K562 (cell line): ENCODE measurements at regions not wholly inside any gene's neighbourhood (a gene's known extent, or its start where the extent isn't known, plus 50 kb on each side); places are given as distances from the start of the nearest gene placed in this dataset.
A peak's percentile ranks its signal among the peaks of the same experiment; 100 is the strongest.

Source experiments
- CBFA2T2 ChIP-seq: fragments of 450-650 bp; conservative IDR thresholded peaks from 2 replicates; pipeline ENCODE4 v1.6.1; 2017; ENCODE audit warnings: mild to moderate bottlenecking
- EHMT2 ChIP-seq: fragments of 450-650 bp; IDR thresholded peaks from 2 replicates; pipeline ENCODE4 v1.6.1; 2018; ENCODE audit warnings: antibody characterized with exemption
- HDAC3 ChIP-seq: fragments of 450-650 bp; IDR thresholded peaks from 2 replicates; pipeline ENCODE4 v1.6.1; 2018; ENCODE audit warnings: borderline replicate concordance, mild to moderate bottlenecking, moderate library complexity; ENCODE audit not compliant: partially characterized antibody
- HLTF ChIP-seq: fragments of 450-650 bp; IDR thresholded peaks from 2 replicates; pipeline ENCODE4 v1.6.1; 2016
- KLF1 ChIP-seq: fragments of 450-650 bp; IDR thresholded peaks from 2 replicates; pipeline ENCODE4 v1.6.1; 2016; ENCODE audit warnings: missing genetic modification characterization, missing compliant biosample characterization
- MCM3 ChIP-seq: fragments of 450-650 bp; IDR thresholded peaks from 2 replicates; pipeline ENCODE4 v1.6.1; 2016
- MTA1 ChIP-seq: fragments of 450-650 bp; IDR thresholded peaks from 2 replicates; pipeline ENCODE4 v1.6.1; 2017; ENCODE audit warnings: borderline replicate concordance
- MTF1 ChIP-seq: fragments of 250-450 bp; sonication (Bioruptor Pico); IDR thresholded peaks from 2 replicates; pipeline ENCODE4 v1.9.0; 2021; ENCODE audit warnings: moderate library complexity, mild to moderate bottlenecking, inconsistent platforms, borderline replicate concordance
- OTX1 ChIP-seq: fragments of 450-650 bp; formaldehyde crosslinking; IDR thresholded peaks from 2 replicates; pipeline ENCODE4 v1.4.0; 2022; ENCODE audit warnings: mild to moderate bottlenecking
- PHB2 ChIP-seq: fragments of 450-650 bp; IDR thresholded peaks from 2 replicates; pipeline ENCODE4 v1.6.1; 2017; ENCODE audit warnings: low read depth
- ZBTB26 ChIP-seq: fragments of 450-650 bp; formaldehyde crosslinking; IDR thresholded peaks from 2 replicates; pipeline ENCODE4 v1.4.0; 2022; ENCODE audit warnings: missing genetic modification characterization
- ZC3H8 ChIP-seq: fragments of 450-650 bp; IDR thresholded peaks from 2 replicates; pipeline ENCODE4 v1.6.1; 2017
- ZNF79 ChIP-seq: fragments of 250-450 bp; sonication (Bioruptor Pico); IDR thresholded peaks from 2 replicates; pipeline ENCODE4 v1.4.0; 2020; ENCODE audit warnings: low read depth, mild to moderate bottlenecking, moderate library complexity
- TF ChIP-seq, protein P1 (sequence below), 3 experiments: fragments of 200-800 bp in 1 of 3; sonication (Bioruptor generic) in 1 of 3; sonication (generic) in 1 of 3; formaldehyde crosslinking in 1 of 3; IDR thresholded peaks; 2 replicates each; pipeline versions ENCODE4 v1.6.1 to v1.8.0; 2016 to 2022; ENCODE audit warnings: mild to moderate bottlenecking in 2 of 3, missing compliant biosample characterization in 2 of 3, missing genetic modification characterization in 2 of 3, missing genetic modification reagents in 1 of 3
- TF ChIP-seq, protein P2 (sequence below): sonication (generic); formaldehyde crosslinking; IDR thresholded peaks from 2 replicates; pipeline ENCODE4 v1.8.0; 2023; ENCODE audit warnings: mild to moderate bottlenecking, missing genetic modification reagents
- TF ChIP-seq, protein P3 (sequence below): fragments of 450-650 bp; IDR thresholded peaks from 2 replicates; pipeline ENCODE4 v1.6.1; 2016; ENCODE audit warnings: missing biosample characterization, missing genetic modification characterization
- TF ChIP-seq, protein P4 (sequence below): IDR thresholded peaks from 2 replicates; pipeline ENCODE4 v1.6.1; 2016; ENCODE audit warnings: missing genetic modification characterization, missing compliant biosample characterization

DNA sequence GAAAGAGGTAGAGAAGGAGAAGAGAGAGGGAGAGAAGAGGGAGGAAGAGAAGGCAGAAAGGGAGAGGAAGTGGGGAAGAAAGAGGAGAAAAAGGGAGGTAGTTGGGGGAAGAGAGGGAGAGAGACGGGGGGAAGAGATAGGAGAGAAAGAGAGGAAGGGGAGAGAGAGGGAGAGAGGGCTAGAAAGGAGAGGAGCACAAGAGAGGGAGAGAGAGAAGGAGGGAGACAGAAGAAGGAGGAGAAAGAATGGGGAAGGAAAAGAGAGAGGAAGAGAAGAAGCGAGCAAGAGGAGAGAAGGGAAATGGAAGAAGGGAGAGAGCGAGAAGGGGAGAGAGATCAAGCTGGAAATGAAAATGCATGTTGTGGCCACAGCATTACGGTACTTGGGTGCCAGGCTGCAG lies 1368.4 kb upstream of the TMEM132C start (continued):
- 0 out of 2 replicates have a peak, but pooled peaks have one; percentile 38 for TF ChIP-seq MTA1
- peak; percentile 31; the same call in 1 of the 2 replicates for TF ChIP-seq OTX1
- TF ChIP-seq PHB2 = 0 out of 2 replicates have a peak, but pooled peaks have one; percentile 33
- TF ChIP-seq ZNF79 (CRISPR knock-in tag) = no peak
- TF ChIP-seq ZC3H8 = 0 out of 2 replicates have a peak, but pooled peaks have one; percentile 36
- TF ChIP-seq, protein P1, sequence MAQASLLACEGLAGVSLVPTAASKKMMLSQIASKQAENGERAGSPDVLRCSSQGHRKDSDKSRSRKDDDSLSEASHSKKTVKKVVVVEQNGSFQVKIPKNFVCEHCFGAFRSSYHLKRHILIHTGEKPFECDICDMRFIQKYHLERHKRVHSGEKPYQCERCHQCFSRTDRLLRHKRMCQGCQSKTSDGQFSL (CRISPR knock-in tag; IDR thresholded peaks at IDR 0.05) = no peak
- TF ChIP-seq, protein P1 (tag; IDR thresholded peaks at IDR 0.05) = no peak
- TF ChIP-seq, protein P2, sequence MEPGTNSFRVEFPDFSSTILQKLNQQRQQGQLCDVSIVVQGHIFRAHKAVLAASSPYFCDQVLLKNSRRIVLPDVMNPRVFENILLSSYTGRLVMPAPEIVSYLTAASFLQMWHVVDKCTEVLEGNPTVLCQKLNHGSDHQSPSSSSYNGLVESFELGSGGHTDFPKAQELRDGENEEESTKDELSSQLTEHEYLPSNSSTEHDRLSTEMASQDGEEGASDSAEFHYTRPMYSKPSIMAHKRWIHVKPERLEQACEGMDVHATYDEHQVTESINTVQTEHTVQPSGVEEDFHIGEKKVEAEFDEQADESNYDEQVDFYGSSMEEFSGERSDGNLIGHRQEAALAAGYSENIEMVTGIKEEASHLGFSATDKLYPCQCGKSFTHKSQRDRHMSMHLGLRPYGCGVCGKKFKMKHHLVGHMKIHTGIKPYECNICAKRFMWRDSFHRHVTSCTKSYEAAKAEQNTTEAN = no peak
- TF ChIP-seq MTF1 (CRISPR knock-in tag) = no peak
- no peak for TF ChIP-seq CBFA2T2
- peak; percentile 82 for TF ChIP-seq MCM3
- peak; percentile 64 for TF ChIP-seq EHMT2
- TF ChIP-seq, protein P3, sequence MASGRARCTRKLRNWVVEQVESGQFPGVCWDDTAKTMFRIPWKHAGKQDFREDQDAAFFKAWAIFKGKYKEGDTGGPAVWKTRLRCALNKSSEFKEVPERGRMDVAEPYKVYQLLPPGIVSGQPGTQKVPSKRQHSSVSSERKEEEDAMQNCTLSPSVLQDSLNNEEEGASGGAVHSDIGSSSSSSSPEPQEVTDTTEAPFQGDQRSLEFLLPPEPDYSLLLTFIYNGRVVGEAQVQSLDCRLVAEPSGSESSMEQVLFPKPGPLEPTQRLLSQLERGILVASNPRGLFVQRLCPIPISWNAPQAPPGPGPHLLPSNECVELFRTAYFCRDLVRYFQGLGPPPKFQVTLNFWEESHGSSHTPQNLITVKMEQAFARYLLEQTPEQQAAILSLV (tag) = 0 out of 2 replicates have a peak, but pooled peaks have one; percentile 1
- TF ChIP-seq ZBTB26 (CRISPR knock-in tag) = 0 out of 2 replicates have a peak, but pooled peaks have one; percentile 74
- no peak for TF ChIP-seq HDAC3
- TF ChIP-seq, protein P4, sequence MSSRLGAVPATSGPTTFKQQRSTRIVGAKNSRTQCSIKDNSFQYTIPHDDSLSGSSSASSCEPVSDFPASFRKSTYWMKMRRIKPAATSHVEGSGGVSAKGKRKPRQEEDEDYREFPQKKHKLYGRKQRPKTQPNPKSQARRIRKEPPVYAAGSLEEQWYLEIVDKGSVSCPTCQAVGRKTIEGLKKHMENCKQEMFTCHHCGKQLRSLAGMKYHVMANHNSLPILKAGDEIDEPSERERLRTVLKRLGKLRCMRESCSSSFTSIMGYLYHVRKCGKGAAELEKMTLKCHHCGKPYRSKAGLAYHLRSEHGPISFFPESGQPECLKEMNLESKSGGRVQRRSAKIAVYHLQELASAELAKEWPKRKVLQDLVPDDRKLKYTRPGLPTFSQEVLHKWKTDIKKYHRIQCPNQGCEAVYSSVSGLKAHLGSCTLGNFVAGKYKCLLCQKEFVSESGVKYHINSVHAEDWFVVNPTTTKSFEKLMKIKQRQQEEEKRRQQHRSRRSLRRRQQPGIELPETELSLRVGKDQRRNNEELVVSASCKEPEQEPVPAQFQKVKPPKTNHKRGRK (tag) = peak; percentile 92
- no peak for TF ChIP-seq KLF1 (tag)
- peak; percentile 44; the same call in 1 of the 2 replicates for TF ChIP-seq HLTF
- TF ChIP-seq, all 486 proteins: peak for 16
